Stomach (tissue), 4 donors: ENCODE measurements at regions not wholly inside any gene's neighbourhood (a gene's known extent, or its start where the extent isn't known, plus 50 kb on each side); places are given as distances from the start of the nearest gene placed in this dataset.

Experiments
- CTCF ChIP-seq, 7 experiments: fragments of 450-650 bp in 4 of 7; fragments of 200-600 bp in 3 of 7; sonication (generic) in 3 of 7; IDR thresholded peaks; one replicate each; pipeline ENCODE4 v1.5.1; 2016 to 2019; ENCODE audit warnings: antibody characterized with exemption in 7 of 7, control low read depth in 2 of 7, mild to moderate bottlenecking in 1 of 7
- POLR2A ChIP-seq, 4 donors: fragments of 450-650 bp; IDR thresholded peaks; one replicate each; pipeline ENCODE4 v1.6.1; 2016; ENCODE audit warnings: antibody characterized with exemption in 4 of 4, control low read depth in 2 of 4, mild to moderate bottlenecking in 1 of 4, moderate library complexity in 1 of 4
- POLR2AphosphoS5 ChIP-seq, 3 donors: sonication (generic); formaldehyde crosslinking; IDR thresholded peaks; one replicate each; pipeline ENCODE4 v1.6.1; 2016; ENCODE audit warnings: antibody characterized with exemption in 3 of 3

GRCh38 chr5:152642880-152643279 lies 237.8 kb upstream of the NMUR2 start:
- TF ChIP-seq CTCF (IDR thresholded peaks at IDR 0.05) (no peak), POLR2AphosphoS5 (IDR thresholded peaks at IDR 0.05) (no peak), POLR2A (IDR thresholded peaks at IDR 0.05) (no peak)
